CD4-positive, alpha-beta T cell (primary cell): ENCODE measurements at regions not wholly inside any gene's neighbourhood (a gene's known extent, or its start where the extent isn't known, plus 50 kb on each side); places are given as distances from the start of the nearest gene placed in this dataset.

Experiments used
- ATAC-seq: fragments of 200-7000 bp; cut with Tn5 transposase; one replicate; pipeline ENCODE4 v1.10.0; 2022; ENCODE audit warnings: mild to moderate bottlenecking; ENCODE audit not compliant: poor library complexity
- CTCF ChIA-PET: fragments of 350-600 bp; sonication (Branson Sonifier 250); formaldehyde crosslinking; loops from one replicate; lab custom pipeline; 2021; ENCODE audit warnings: antibody characterized with exemption, inconsistent platforms; lab: Charles Lee
- POLR2A ChIA-PET: fragments of 350-600 bp; sonication (Branson Sonifier 250); formaldehyde crosslinking; loops from one replicate; lab custom pipeline; 2021; ENCODE audit warnings: antibody characterized with exemption, inconsistent platforms; lab: Charles Lee
- DNase-seq, 14 experiments: peaks; one replicate each; pipeline ENCODE4 v3.0.0-alpha.2; 2013 to 2020; ENCODE audit warnings: mixed read lengths in 2 of 14
- H3K27ac ChIP-seq, 2 donors: one replicate each; pipeline versions ENCODE4 v1.5.1 to v1.7.0; 2013; ENCODE audit warnings: low read length in 2 of 2, low read depth in 1 of 2, mild to moderate bottlenecking in 1 of 2
- H3K27me3 ChIP-seq, 2 experiments: 1 replicate in 1 of 2; 2 replicates in 1 of 2; pipeline versions ENCODE4 v1.6.1 to v1.7.0; 2013; ENCODE audit warnings: low read length in 2 of 2, control low read depth in 1 of 2, mild to moderate bottlenecking in 1 of 2, moderate library complexity in 1 of 2; ENCODE audit not compliant: insufficient read depth in 2 of 2, control insufficient read depth in 1 of 2
- H3K36me3 ChIP-seq: one replicate; pipeline ENCODE4 v1.6.1; 2013; ENCODE audit warnings: low read length, control low read depth; ENCODE audit not compliant: insufficient read depth
- H3K4me1 ChIP-seq: one replicate; pipeline ENCODE4 v1.6.1; 2013; ENCODE audit warnings: low read length, control low read depth; ENCODE audit not compliant: insufficient read depth
- H3K4me3 ChIP-seq: one replicate; pipeline ENCODE4 v1.5.1; 2013; ENCODE audit warnings: mild to moderate bottlenecking, low read length, moderate library complexity
- H3K9me3 ChIP-seq, 2 experiments: 1 replicate in 1 of 2; 2 replicates in 1 of 2; pipeline versions ENCODE4 v1.6.1 to v1.7.0; 2013; ENCODE audit warnings: low read length in 2 of 2, mild to moderate bottlenecking in 2 of 2, control low read depth in 1 of 2, moderate library complexity in 1 of 2; ENCODE audit not compliant: control insufficient read depth in 1 of 2, insufficient read depth in 1 of 2
- H3K27ac Mint-ChIP-seq: one replicate; pipeline ENCODE4 v1.8.0; 2020; ENCODE audit warnings: mixed read lengths
- H3K27me3 Mint-ChIP-seq: one replicate; pipeline ENCODE4 v1.8.0; 2021; ENCODE audit warnings: mixed read lengths
- H3K36me3 Mint-ChIP-seq: one replicate; pipeline ENCODE4 v1.8.0; 2021; ENCODE audit warnings: low read depth, mixed read lengths
- H3K4me1 Mint-ChIP-seq: one replicate; pipeline ENCODE4 v1.8.0; 2021; ENCODE audit warnings: low read depth, mixed read lengths
- H3K4me3 Mint-ChIP-seq: one replicate; pipeline ENCODE4 v1.8.0; 2020; ENCODE audit warnings: mild to moderate bottlenecking, mixed read lengths
- H3K9me3 Mint-ChIP-seq: one replicate; pipeline ENCODE4 v1.8.0; 2020; ENCODE audit warnings: mixed read lengths
- CTCF ChIP-seq: fragments of 200-600 bp; IDR thresholded peaks from one replicate; pipeline ENCODE4 v1.8.0; 2022; ENCODE audit warnings: antibody characterized with exemption, mild to moderate bottlenecking
- intact Hi-C, 2 experiments: fragments of 100-400 bp; cut with DNase I in 1 of 2; cut with micrococcal nuclease in 1 of 2; formaldehyde crosslinking; loops; one replicate each; pipeline versions ENCODE4 v1.15.1 to v1.9.0; 2023 to 2025; cut with DNase I, micrococcal nuclease

- ChIA-PET POLR2A (no interaction called here), CTCF (no interaction called here)
- Histone ChIP-seq H3K27me3 (no peaks in the 10 kb centered on the region), H3K9me3 (no peaks in the 10 kb centered on the region), H3K4me3 (no peak overlapping the region), H3K4me1 (no peaks in the 10 kb centered on the region), H3K27ac (no peak overlapping the region), H3K36me3 (no peaks in the 10 kb centered on the region)
- TF ChIP-seq CTCF, result no peak
- no peak overlapping the region for H3K27ac Mint-ChIP-seq
- DNase-seq, result no peak
- intact Hi-C loops, result no loop called here
- no peaks in the 10 kb centered on the region for H3K4me1 Mint-ChIP-seq
- peaks cover 43% of the 10 kb centered on the region for H3K36me3 Mint-ChIP-seq
- peaks cover 2% of the 10 kb centered on the region for H3K9me3 Mint-ChIP-seq
- no peak for ATAC-seq
- no peaks in the 10 kb centered on the region for H3K27me3 Mint-ChIP-seq
- no peak overlapping the region for H3K4me3 Mint-ChIP-seq
Observed at GRCh38 chr4:108224611-108225053, 55.9 kb upstream of the LEF1 start.

- Histone ChIP-seq H3K9me3 (no peaks in the 10 kb centered on the region), H3K4me3 (no peak overlapping the region), H3K27ac (no peak overlapping the region), H3K36me3 (no peaks in the 10 kb centered on the region), H3K27me3 (no peaks in the 10 kb centered on the region), H3K4me1 (no peaks in the 10 kb centered on the region)
- peaks cover 2% of the 10 kb centered on the region for H3K9me3 Mint-ChIP-seq
- H3K36me3 Mint-ChIP-seq, result peaks cover 44% of the 10 kb centered on the region
- no peak overlapping the region for H3K4me3 Mint-ChIP-seq
- POLR2A ChIA-PET, result no interaction called here
- H3K27me3 Mint-ChIP-seq, result no peaks in the 10 kb centered on the region
- H3K4me1 Mint-ChIP-seq, result no peaks in the 10 kb centered on the region
- DNase-seq (no peak), ATAC-seq (no peak)
- no peak for TF ChIP-seq CTCF
- CTCF ChIA-PET, result no interaction called here
- intact Hi-C loops, result no loop called here
- no peak overlapping the region for H3K27ac Mint-ChIP-seq
Observed at GRCh38 chr4:108223313-108223712, 54.6 kb upstream of the LEF1 start.

GRCh38 chr4:108219998-108220397, 51.3 kb upstream of the LEF1 start:
- H3K4me3 Mint-ChIP-seq, result no peak overlapping the region
- TF ChIP-seq CTCF, result no peak
- no peaks in the 10 kb centered on the region for H3K9me3 ChIP-seq
- H3K36me3 ChIP-seq, result no peaks in the 10 kb centered on the region
- no peak overlapping the region for H3K27ac ChIP-seq
- no peak for ATAC-seq
- CTCF ChIA-PET, result no interaction called here
- POLR2A ChIA-PET, result no interaction called here
- peaks cover 58% of the 10 kb centered on the region for H3K36me3 Mint-ChIP-seq
- no peaks in the 10 kb centered on the region for H3K27me3 ChIP-seq
- no peaks in the 10 kb centered on the region for H3K27me3 Mint-ChIP-seq
- H3K27ac Mint-ChIP-seq, result no peak overlapping the region
- H3K4me1 ChIP-seq, result no peaks in the 10 kb centered on the region
- H3K4me1 Mint-ChIP-seq, result no peaks in the 10 kb centered on the region
- DNase-seq, result no peak
- no peak overlapping the region for H3K4me3 ChIP-seq
- H3K9me3 Mint-ChIP-seq, result no peaks in the 10 kb centered on the region
- intact Hi-C loops, result no loop called here
